Hepatocyte (in vitro differentiated cells): ENCODE measurements at regions not wholly inside any gene's neighbourhood (a gene's known extent, or its start where the extent isn't known, plus 50 kb on each side); places are given as distances from the start of the nearest gene placed in this dataset.

ENCODE experiments used
- EZH2 ChIP-seq: fragments of 200-600 bp; sonication (generic); IDR thresholded peaks from 2 replicates; pipeline ENCODE4 v1.6.1; 2016; ENCODE audit warnings: antibody characterized with exemption, mild to moderate bottlenecking, borderline replicate concordance
- EZH2phosphoT487 ChIP-seq: fragments of 200-600 bp; sonication (generic); IDR thresholded peaks from one replicate; pipeline ENCODE4 v1.6.1; 2018; ENCODE audit warnings: antibody characterized with exemption, mild to moderate bottlenecking, low read depth, moderate library complexity; ENCODE audit not compliant: unreplicated experiment, severe bottlenecking
- TF ChIP-seq, protein P1 (sequence below): fragments of 200-600 bp; sonication (generic); IDR thresholded peaks from 2 replicates; pipeline ENCODE4 v1.5.1; 2016; ENCODE audit warnings: antibody characterized with exemption, mild to moderate bottlenecking; ENCODE audit not compliant: poor library complexity

DNA sequence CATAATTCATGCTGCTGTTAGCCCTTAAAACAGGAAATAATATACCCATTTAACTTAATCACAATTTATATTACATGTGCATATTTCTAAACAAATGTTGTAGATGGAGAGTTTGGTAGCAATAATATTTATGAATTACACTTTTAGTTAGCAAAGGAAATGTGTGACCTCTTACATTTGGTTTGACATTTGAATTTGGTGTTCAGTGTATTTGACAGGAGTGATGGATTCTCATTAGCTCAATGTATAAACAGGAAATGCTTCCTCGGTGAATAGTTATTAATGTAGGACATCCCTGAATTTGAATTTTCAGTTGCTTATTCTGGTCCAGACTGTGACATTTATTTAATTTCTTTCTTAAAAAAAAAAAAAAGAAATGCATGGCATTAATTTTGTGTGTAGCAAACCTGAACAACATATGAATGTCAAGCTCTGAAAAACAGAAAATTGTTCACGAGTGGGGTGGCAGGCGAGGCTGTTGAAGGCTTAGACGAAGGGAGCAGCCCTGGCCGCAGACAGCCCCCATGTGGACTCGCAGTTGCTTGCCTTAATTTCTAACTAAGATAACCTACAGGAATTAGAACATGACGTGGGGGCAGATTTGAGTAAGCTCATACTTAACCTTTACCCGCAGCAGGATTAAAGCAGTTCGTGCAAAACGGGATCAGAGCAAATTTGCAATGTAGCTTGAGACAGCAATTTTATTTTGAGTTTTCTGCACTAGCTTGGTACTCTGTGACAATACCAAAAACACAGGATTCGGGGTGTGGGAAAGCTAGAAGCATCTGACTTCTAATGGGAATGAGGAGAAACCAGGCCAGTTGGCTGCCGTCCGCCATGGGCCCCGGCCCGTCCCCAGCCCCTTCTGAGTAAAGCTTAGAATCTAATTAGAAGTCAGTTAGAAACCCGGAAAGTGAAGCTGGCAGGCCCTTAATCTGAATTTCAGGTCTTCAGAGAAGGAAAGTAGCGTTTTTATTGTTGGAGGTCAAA, 134.3 kb downstream of the MACROH2A1 start:
- TF ChIP-seq, protein P1, sequence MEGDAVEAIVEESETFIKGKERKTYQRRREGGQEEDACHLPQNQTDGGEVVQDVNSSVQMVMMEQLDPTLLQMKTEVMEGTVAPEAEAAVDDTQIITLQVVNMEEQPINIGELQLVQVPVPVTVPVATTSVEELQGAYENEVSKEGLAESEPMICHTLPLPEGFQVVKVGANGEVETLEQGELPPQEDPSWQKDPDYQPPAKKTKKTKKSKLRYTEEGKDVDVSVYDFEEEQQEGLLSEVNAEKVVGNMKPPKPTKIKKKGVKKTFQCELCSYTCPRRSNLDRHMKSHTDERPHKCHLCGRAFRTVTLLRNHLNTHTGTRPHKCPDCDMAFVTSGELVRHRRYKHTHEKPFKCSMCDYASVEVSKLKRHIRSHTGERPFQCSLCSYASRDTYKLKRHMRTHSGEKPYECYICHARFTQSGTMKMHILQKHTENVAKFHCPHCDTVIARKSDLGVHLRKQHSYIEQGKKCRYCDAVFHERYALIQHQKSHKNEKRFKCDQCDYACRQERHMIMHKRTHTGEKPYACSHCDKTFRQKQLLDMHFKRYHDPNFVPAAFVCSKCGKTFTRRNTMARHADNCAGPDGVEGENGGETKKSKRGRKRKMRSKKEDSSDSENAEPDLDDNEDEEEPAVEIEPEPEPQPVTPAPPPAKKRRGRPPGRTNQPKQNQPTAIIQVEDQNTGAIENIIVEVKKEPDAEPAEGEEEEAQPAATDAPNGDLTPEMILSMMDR, result no peak
- TF ChIP-seq EZH2, result no peak
- TF ChIP-seq EZH2phosphoT487, result no peak
